Activated naive CD4-positive, alpha-beta T cell treated with anti-CD3 and anti-CD28 coated beads, Interleukin-2, amount 50 U/mL, for 24 hours (primary cell): ENCODE measurements at regions not wholly inside any gene's neighbourhood (a gene's known extent, or its start where the extent isn't known, plus 50 kb on each side); places are given as distances from the start of the nearest gene placed in this dataset.

ENCODE experiments used
- H3K27ac Mint-ChIP-seq: one replicate; pipeline ENCODE4 v1.8.0; 2021; ENCODE audit warnings: mild to moderate bottlenecking, mixed read lengths
- H3K27me3 Mint-ChIP-seq: one replicate; pipeline ENCODE4 v1.8.0; 2021; ENCODE audit warnings: mixed read lengths
- H3K36me3 Mint-ChIP-seq: one replicate; pipeline ENCODE4 v1.8.0; 2021; ENCODE audit warnings: mixed read lengths
- H3K4me1 Mint-ChIP-seq: one replicate; pipeline ENCODE4 v1.8.0; 2021; ENCODE audit warnings: mixed read lengths
- H3K4me3 Mint-ChIP-seq: one replicate; pipeline ENCODE4 v1.8.0; 2021; ENCODE audit warnings: mild to moderate bottlenecking, mixed read lengths
- H3K9me3 Mint-ChIP-seq: one replicate; pipeline ENCODE4 v1.8.0; 2021; ENCODE audit warnings: mixed read lengths

DNA sequence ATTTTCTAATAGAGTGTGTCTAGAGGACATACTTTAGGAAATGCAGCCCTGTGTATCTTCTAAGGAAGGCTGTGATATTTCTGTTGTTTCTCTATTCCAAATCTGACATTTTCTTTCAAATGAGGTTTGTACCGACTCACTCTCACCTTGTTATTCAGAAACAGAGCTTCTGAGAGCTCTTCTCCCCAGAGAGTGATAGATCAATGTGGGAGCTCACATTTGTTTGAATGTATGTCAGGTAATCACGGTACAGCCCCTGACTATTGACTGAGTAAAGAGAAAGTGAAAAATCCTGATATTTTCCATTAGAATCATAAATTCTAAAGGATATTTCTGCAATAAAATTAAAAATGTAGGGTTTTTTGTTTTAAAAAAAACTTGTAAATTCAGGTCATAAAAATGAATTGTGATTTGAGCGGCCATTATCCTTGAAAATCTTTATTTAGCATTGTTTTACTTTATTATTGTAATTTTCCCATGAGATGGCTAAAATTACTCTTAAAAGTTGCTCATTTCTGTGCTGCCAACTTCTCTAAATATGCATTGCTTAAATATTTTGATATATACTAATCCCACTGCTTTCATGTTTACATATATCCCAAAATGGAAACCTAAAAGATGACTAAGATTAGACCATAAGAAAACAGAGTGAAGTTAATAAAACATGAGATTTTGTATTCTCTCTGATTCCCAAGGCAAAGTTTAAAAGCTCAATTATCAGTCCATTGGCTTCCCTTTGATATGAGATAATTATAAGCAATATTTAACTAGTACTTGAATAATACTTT lies 1226.8 kb upstream of the CITED2 start:
- Mint-ChIP-seq H3K27me3 (no peaks in the 10 kb centered on the region), H3K9me3 (no peaks in the 10 kb centered on the region), H3K36me3 (no peaks in the 10 kb centered on the region), H3K27ac (no peak overlapping the region), H3K4me1 (no peaks in the 10 kb centered on the region), H3K4me3 (no peak overlapping the region)

DNA sequence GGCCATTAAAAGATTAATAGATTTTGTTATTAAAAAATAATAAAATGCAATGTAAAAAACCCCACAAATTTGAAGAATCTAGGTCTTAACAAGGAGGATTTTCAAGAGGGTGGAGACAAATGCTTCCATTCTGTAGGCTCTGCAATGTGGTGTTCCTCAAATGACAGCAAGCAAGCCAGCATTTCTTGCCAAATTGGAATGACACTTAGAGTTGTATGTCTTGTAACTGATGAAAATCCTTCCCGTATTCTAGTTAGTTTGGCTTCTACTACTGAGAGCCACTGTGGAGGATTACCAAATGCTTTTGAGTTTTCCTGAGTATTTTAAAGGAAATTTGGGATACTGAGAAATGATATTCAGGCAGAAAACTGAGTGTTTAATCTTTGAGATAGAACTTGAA lies 1225.5 kb upstream of the CITED2 start:
- H3K4me3 Mint-ChIP-seq: no peak overlapping the region
- H3K4me1 Mint-ChIP-seq: no peaks in the 10 kb centered on the region
- no peaks in the 10 kb centered on the region for H3K36me3 Mint-ChIP-seq
- H3K9me3 Mint-ChIP-seq: no peaks in the 10 kb centered on the region
- H3K27me3 Mint-ChIP-seq: no peaks in the 10 kb centered on the region
- H3K27ac Mint-ChIP-seq: no peak overlapping the region

DNA sequence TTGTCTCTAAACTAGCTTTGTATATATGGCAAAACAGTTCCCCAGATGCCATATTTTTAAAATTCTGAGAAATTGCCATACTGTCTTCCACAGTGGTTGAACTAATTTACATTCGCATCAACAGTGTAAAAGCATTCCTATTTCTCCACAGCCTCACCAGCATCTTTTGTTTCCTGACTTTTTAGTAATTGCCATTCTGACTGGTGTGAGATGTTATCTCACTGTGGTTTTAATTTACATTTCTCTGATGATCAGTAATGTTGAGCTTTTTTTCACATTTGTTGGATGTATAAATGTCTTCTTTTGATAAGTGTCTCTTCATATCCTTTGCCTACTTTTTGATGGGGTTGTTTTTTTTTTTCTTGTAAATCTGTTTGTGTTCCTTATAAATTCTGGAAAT lies 1222.7 kb upstream of the CITED2 start:
- Mint-ChIP-seq H3K4me3 (no peak overlapping the region), H3K27ac (no peak overlapping the region), H3K9me3 (no peaks in the 10 kb centered on the region), H3K36me3 (no peaks in the 10 kb centered on the region), H3K27me3 (no peaks in the 10 kb centered on the region), H3K4me1 (no peaks in the 10 kb centered on the region)

DNA sequence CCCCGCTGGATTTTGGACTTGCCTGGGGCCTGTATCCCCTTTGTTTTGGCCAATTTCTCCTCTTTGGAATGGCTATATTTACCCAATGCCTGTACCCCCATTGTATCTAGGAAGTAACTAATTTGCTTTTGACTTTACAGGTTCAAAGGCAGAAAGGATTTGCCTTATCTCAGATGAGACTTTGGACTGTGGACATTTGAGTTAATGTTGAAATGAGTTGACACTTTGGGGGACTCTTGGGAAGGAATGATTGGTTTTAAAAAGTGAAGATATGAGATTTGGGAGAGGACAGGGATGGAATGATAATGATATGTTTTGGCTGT lies 1220.3 kb upstream of the CITED2 start:
- H3K9me3 Mint-ChIP-seq: no peaks in the 10 kb centered on the region
- H3K4me3 Mint-ChIP-seq: no peak overlapping the region
- no peaks in the 10 kb centered on the region for H3K27me3 Mint-ChIP-seq
- H3K27ac Mint-ChIP-seq: no peak overlapping the region
- no peaks in the 10 kb centered on the region for H3K36me3 Mint-ChIP-seq
- no peaks in the 10 kb centered on the region for H3K4me1 Mint-ChIP-seq

DNA sequence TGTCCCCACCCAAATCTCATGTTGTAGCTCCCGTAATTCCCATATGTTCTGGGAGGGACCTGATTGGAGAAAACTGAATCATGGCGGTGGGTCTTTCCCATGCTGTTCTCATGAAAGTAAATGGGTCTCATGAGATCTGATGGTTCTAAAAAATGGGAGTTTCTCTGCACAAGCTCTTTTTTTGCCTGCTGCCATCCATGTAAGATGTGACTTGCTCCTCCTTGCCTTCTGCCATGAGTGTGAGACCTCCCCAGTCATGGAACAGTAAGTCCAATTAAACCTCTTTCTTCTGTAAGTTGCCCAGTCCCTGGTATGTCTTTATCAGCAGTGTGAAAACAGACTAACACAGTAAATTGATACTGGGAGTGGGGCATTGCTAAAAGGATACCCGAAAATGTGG lies 1218.4 kb upstream of the CITED2 start:
- H3K36me3 Mint-ChIP-seq: no peaks in the 10 kb centered on the region
- H3K27ac Mint-ChIP-seq: no peak overlapping the region
- H3K4me1 Mint-ChIP-seq: no peaks in the 10 kb centered on the region
- no peaks in the 10 kb centered on the region for H3K27me3 Mint-ChIP-seq
- no peaks in the 10 kb centered on the region for H3K9me3 Mint-ChIP-seq
- no peak overlapping the region for H3K4me3 Mint-ChIP-seq

DNA sequence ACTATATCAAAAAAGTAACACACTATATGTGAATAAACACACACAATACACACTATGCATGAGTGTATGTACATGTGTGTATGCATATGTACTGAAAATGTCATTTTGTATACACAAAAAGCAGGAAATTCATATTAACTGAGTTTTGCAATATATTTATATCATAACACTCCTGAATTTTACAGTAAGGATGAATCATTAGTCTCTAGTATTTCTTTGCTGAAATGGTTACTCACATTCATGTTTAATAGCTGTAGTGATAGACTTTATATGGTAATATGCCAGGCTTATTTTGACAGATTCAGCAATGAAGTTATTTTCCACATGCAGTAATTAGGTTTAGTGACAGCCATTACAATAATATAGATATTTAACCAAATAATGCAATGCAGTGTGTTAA lies 1216.2 kb upstream of the CITED2 start:
- Mint-ChIP-seq H3K4me1 (no peaks in the 10 kb centered on the region), H3K27me3 (no peaks in the 10 kb centered on the region), H3K27ac (no peak overlapping the region), H3K36me3 (no peaks in the 10 kb centered on the region), H3K4me3 (no peak overlapping the region), H3K9me3 (no peaks in the 10 kb centered on the region)

DNA sequence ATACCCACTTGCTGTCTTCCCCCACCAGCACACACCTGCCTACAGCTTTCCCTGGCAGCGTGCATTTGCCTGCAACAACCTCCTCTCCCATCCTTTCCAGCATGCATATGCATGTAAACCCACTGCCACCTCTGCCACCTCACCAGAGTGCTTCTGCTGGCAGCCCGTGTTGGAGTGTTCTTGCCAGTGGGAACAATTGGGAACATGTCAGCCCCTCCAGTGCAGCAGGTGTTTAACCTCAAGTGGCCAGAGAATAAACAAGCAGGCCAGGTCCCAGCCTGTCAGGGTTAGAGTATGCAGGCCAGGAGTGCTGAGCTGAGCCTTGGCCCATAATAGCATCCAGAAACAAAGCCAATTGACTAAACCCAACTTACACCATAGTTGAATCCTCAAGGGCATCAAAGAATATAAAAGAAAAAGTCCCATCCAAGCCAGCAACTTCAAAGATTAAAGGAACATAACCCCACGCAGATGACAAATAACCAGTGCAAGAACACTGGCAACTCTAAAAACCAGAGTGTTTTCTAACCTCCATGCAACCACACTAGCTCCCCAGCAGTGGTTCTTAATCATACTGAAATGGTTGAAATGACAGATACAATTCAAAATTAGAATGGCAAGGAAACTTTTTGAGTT lies 1212.1 kb upstream of the CITED2 start:
- H3K27me3 Mint-ChIP-seq: peaks cover 2% of the 10 kb centered on the region
- H3K27ac Mint-ChIP-seq: no peak overlapping the region
- no peak overlapping the region for H3K4me3 Mint-ChIP-seq
- H3K9me3 Mint-ChIP-seq: no peaks in the 10 kb centered on the region
- H3K36me3 Mint-ChIP-seq: no peaks in the 10 kb centered on the region
- H3K4me1 Mint-ChIP-seq: no peaks in the 10 kb centered on the region

DNA sequence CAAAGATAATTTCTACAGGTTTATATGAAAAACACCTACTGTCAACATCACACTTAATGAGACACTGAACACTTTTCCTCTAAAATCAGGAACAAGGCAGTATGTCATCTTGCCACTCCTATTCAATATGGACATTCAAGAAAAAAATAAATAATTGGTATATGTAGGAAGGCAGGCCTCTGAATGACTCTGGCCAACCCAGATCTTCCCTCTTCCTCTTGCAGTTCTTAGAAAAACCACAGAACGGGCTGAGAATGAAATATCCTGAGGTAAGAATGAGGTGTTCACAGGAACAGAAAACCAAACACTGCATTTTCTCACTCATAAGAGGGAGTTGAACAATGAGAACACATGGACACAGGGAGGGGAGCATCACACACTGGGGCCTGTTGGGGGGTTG lies 1207.2 kb upstream of the CITED2 start:
- Mint-ChIP-seq H3K36me3 (no peaks in the 10 kb centered on the region), H3K27ac (no peak overlapping the region), H3K4me3 (no peak overlapping the region), H3K4me1 (no peaks in the 10 kb centered on the region), H3K27me3 (peaks cover 11% of the 10 kb centered on the region), H3K9me3 (no peaks in the 10 kb centered on the region)

DNA sequence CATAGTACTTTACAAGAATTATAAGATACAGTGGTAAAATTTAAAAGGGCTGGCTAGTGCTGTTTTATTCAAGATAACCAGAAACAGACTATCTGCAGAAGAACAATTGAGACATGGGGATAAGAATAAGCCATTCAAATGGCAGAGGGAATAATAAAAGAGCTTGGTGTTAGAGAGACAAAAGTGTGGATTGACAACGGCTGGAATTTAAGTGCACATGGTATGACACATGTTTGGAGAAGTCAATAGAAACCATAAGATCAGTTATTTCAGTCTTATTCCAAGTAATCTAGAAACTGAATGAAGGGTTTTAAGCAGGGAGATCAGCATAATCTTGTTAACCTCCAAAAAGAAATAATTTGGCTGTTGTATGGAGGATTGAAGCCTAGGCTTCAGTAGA lies 1205.5 kb upstream of the CITED2 start:
- no peaks in the 10 kb centered on the region for H3K9me3 Mint-ChIP-seq
- no peak overlapping the region for H3K4me3 Mint-ChIP-seq
- H3K4me1 Mint-ChIP-seq: no peaks in the 10 kb centered on the region
- no peaks in the 10 kb centered on the region for H3K36me3 Mint-ChIP-seq
- peaks cover 13% of the 10 kb centered on the region for H3K27me3 Mint-ChIP-seq
- H3K27ac Mint-ChIP-seq: no peak overlapping the region

DNA sequence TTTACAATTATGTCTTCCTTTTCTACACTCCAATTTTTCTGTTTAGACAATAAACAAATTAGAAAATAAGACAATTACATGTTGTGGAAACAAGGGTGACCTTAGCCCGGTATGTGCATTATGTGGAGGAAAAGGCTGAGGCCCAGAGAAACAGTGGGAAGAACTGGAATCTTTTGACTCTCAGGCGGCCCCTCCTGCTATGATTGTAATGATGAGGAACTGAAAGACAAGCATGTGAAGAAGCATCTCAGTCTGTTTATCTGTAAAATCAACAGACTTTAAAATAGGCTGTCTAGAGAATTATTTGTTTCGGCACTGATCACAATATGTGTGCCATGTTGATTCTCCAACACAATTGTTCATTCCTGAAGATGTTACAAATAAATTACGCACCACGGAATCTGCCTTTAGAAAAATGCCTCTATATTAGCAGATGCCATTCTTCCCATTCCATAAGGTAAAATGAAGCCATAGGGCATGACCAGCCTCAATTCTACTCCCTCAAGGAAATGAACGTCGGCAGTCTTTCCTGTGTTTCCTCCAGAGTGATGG lies 1201.6 kb upstream of the CITED2 start:
- no peak overlapping the region for H3K27ac Mint-ChIP-seq
- H3K36me3 Mint-ChIP-seq: no peaks in the 10 kb centered on the region
- no peaks in the 10 kb centered on the region for H3K4me1 Mint-ChIP-seq
- no peaks in the 10 kb centered on the region for H3K9me3 Mint-ChIP-seq
- no peak overlapping the region for H3K4me3 Mint-ChIP-seq
- H3K27me3 Mint-ChIP-seq: peaks cover 11% of the 10 kb centered on the region

DNA sequence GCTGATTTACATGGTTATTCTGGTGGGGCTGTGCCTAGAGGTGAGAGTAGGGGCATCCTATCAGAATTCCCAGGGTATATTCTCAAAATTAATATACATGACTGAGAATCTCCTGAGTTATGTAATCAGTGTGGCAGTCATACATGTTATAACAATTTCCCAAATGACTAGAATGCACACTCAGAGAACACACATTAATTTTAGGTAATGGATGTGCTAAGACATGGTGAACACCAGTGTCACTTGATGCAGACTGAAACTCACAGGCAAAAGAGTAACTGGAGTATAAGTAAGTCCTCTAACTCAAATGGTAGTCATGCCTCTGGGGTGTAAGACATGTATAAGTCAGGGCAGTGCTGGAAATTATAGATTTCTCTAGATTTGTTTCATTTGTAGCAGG lies 1198.4 kb upstream of the CITED2 start:
- no peaks in the 10 kb centered on the region for H3K4me1 Mint-ChIP-seq
- no peak overlapping the region for H3K27ac Mint-ChIP-seq
- H3K9me3 Mint-ChIP-seq: no peaks in the 10 kb centered on the region
- H3K27me3 Mint-ChIP-seq: peaks cover 6% of the 10 kb centered on the region
- no peak overlapping the region for H3K4me3 Mint-ChIP-seq
- no peaks in the 10 kb centered on the region for H3K36me3 Mint-ChIP-seq

DNA sequence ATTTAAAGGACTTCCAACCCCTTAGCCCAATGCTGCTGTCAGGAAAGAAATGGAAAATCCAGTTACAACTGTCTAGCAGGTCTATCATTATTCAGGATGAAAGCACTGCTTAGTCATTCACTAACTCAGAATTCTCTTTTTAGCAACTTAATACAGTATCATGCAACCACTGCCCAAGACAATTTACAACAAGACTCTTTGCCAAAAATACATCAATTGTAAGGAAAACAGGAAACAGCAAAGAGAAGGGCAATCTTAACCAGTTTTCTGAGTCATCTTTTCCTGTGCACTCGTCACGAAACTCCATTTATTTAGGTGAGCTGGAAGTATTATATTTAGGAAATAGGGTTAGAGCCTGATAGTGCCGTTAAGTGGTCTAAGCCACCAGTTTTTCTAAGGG lies 1197.7 kb upstream of the CITED2 start:
- H3K27ac Mint-ChIP-seq: no peak overlapping the region
- no peak overlapping the region for H3K4me3 Mint-ChIP-seq

DNA sequence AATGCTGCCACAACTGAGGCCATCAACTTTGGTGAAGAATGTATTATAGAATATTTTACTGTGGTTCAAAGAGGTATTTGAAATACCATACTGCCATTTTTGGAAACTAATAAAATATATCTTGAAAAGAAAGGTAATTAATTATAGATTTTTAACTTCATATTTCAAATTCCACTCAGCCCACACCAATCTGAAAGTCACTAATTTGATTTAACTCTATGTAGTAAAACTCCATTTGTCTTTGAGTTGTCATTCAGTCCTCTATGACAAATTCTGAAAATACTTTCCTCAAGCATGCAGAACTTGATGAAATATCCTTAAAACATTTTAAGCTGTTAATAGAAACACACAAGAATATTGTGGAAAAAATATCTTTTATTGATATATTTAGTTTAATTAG lies 1196.7 kb upstream of the CITED2 start:
- Mint-ChIP-seq H3K4me1 (no peaks in the 10 kb centered on the region), H3K27ac (no peak overlapping the region), H3K9me3 (no peaks in the 10 kb centered on the region), H3K27me3 (no peaks in the 10 kb centered on the region), H3K4me3 (no peak overlapping the region), H3K36me3 (no peaks in the 10 kb centered on the region)

More for the DNA sequence above, 1197.7 kb upstream of the CITED2 start:
- H3K9me3 Mint-ChIP-seq: no peaks in the 10 kb centered on the region
- H3K36me3 Mint-ChIP-seq: no peaks in the 10 kb centered on the region
- peaks cover 3% of the 10 kb centered on the region for H3K27me3 Mint-ChIP-seq
- no peaks in the 10 kb centered on the region for H3K4me1 Mint-ChIP-seq

DNA sequence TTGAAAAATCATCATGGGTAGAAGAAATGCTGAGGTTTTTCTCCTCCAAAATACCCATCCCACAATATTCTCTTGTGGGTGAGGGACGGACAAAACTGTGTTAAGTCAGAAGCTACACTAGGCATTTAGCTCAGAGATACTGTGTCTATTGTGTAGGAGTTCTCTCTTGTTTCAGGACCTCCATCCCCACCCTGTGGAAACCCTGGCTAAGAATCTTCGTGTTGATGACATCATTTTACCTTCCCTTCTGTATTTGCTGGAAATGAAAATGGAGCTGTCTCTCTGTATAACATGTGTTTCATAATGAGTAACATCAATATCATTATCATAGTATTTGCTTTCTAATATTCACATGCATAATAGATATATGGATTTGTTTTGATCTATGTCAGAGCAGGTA lies 1193.0 kb upstream of the CITED2 start:
- no peaks in the 10 kb centered on the region for H3K9me3 Mint-ChIP-seq
- H3K4me1 Mint-ChIP-seq: no peaks in the 10 kb centered on the region
- H3K27ac Mint-ChIP-seq: no peak overlapping the region
- no peaks in the 10 kb centered on the region for H3K27me3 Mint-ChIP-seq
- H3K36me3 Mint-ChIP-seq: no peaks in the 10 kb centered on the region
- no peak overlapping the region for H3K4me3 Mint-ChIP-seq

DNA sequence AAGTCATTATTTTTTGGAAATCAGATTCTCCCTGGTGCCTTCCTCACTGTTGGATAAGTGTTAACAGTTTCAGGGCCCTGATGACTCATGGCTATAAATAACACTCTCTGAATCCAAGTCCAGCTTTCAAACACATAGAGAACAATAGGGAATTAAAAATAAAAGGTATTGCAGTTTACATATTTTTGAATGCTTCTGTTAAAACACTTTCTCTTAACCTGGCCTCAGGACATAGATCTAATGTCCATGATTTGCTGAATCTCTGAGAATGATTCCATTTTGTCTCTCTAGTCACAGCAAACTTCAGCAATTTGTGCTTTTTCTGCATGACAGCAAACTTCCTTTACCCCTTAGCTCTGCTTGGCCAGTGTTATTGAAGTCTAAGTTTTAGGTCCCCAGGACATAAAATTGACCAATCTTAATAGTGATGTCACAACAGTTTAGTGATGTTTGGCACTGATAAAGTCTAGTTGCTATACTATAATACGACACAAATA lies 1192.4 kb upstream of the CITED2 start:
- no peaks in the 10 kb centered on the region for H3K27me3 Mint-ChIP-seq
- H3K36me3 Mint-ChIP-seq: no peaks in the 10 kb centered on the region
- H3K4me1 Mint-ChIP-seq: no peaks in the 10 kb centered on the region
- no peak overlapping the region for H3K4me3 Mint-ChIP-seq
- H3K27ac Mint-ChIP-seq: no peak overlapping the region
- H3K9me3 Mint-ChIP-seq: no peaks in the 10 kb centered on the region

DNA sequence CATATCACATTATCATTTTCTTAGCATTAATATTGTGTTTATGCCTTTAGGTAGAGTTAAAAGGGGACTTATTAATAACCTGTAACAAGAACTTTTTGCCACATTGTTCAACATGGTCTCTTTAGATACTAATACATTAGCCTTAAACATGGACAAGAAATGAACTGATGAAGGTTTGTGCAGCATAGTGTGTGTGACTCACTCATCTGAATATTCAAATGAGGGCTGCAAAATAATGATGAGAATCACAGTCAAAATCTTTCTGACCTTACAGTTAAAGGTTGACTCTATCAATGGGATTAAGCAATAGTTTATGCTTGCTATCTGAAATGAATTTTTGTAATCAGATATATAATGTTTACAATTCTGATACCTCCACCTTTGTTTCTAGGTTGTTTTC lies 1189.3 kb upstream of the CITED2 start:
- H3K4me3 Mint-ChIP-seq: no peak overlapping the region
- H3K27me3 Mint-ChIP-seq: peaks cover 2% of the 10 kb centered on the region
- no peak overlapping the region for H3K27ac Mint-ChIP-seq
- H3K9me3 Mint-ChIP-seq: no peaks in the 10 kb centered on the region
- H3K36me3 Mint-ChIP-seq: no peaks in the 10 kb centered on the region
- H3K4me1 Mint-ChIP-seq: no peaks in the 10 kb centered on the region
